HFFc6 (cell line): ENCODE measurements at regions not wholly inside any gene's neighbourhood (a gene's known extent, or its start where the extent isn't known, plus 50 kb on each side); places are given as distances from the start of the nearest gene placed in this dataset.
"Not testable (repeated sequence)": the region's sequence is repeated elsewhere in the genome, so short reads cannot be mapped to it uniquely, and the experiment has no call there.

Source experiments
- DNase-seq: peaks from one replicate; pipeline ENCODE4 v3.0.0-alpha.2; 2018
- H3K27ac Mint-ChIP-seq: 2 replicates; pipeline ENCODE4 v1.8.0; 2020; ENCODE audit warnings: mild to moderate bottlenecking, mixed read lengths
- H3K27me3 Mint-ChIP-seq: 2 replicates; pipeline ENCODE4 v1.8.0; 2021; ENCODE audit warnings: mild to moderate bottlenecking, moderate library complexity, mixed read lengths; ENCODE audit not compliant: insufficient read depth
- H3K36me3 Mint-ChIP-seq: 2 replicates; pipeline ENCODE4 v1.8.0; 2021; ENCODE audit warnings: low read depth, mixed read lengths
- H3K4me1 Mint-ChIP-seq: 2 replicates; pipeline ENCODE4 v1.8.0; 2020; ENCODE audit warnings: low read depth, mixed read lengths
- H3K4me3 Mint-ChIP-seq: 2 replicates; pipeline ENCODE4 v1.8.0; 2020; ENCODE audit warnings: mild to moderate bottlenecking, moderate library complexity, mixed read lengths
- H3K9me3 Mint-ChIP-seq: 2 replicates; pipeline ENCODE4 v1.8.0; 2020; ENCODE audit warnings: mild to moderate bottlenecking, mixed read lengths
- TF ChIP-seq, protein P1 (sequence below): fragments of 200-600 bp; sonication (generic); IDR thresholded peaks from 2 replicates; pipeline ENCODE4 v1.5.0; 2021; ENCODE audit warnings: antibody characterized with exemption, mild to moderate bottlenecking

GRCh38 chr5:11392-11791 lies 80.6 kb upstream of the PLEKHG4B start:
- peaks cover 14% of the 10 kb centered on the region for H3K4me1 Mint-ChIP-seq
- not testable (repeated sequence) for DNase-seq, H3K4me3 Mint-ChIP-seq, H3K27me3 Mint-ChIP-seq, H3K27ac Mint-ChIP-seq, H3K9me3 Mint-ChIP-seq, H3K36me3 Mint-ChIP-seq

- H3K4me3 Mint-ChIP-seq, result no peak overlapping the region
- peaks cover 14% of the 10 kb centered on the region for H3K4me1 Mint-ChIP-seq
- TF ChIP-seq, protein P1, sequence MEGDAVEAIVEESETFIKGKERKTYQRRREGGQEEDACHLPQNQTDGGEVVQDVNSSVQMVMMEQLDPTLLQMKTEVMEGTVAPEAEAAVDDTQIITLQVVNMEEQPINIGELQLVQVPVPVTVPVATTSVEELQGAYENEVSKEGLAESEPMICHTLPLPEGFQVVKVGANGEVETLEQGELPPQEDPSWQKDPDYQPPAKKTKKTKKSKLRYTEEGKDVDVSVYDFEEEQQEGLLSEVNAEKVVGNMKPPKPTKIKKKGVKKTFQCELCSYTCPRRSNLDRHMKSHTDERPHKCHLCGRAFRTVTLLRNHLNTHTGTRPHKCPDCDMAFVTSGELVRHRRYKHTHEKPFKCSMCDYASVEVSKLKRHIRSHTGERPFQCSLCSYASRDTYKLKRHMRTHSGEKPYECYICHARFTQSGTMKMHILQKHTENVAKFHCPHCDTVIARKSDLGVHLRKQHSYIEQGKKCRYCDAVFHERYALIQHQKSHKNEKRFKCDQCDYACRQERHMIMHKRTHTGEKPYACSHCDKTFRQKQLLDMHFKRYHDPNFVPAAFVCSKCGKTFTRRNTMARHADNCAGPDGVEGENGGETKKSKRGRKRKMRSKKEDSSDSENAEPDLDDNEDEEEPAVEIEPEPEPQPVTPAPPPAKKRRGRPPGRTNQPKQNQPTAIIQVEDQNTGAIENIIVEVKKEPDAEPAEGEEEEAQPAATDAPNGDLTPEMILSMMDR, result no peak
- no peak overlapping the region for H3K27ac Mint-ChIP-seq
- no peaks in the 10 kb centered on the region for H3K36me3 Mint-ChIP-seq
- no peaks in the 10 kb centered on the region for H3K9me3 Mint-ChIP-seq
- no peaks in the 10 kb centered on the region; the same call in none of the 2 replicates for H3K27me3 Mint-ChIP-seq
- DNase-seq, result no peak
Observed at GRCh38 chr5:11898-12297, 80.1 kb upstream of the PLEKHG4B start.

- Mint-ChIP-seq H3K9me3 (no peaks in the 10 kb centered on the region), H3K4me1 (peaks cover 14% of the 10 kb centered on the region), H3K36me3 (no peaks in the 10 kb centered on the region), H3K27ac (no peak overlapping the region), H3K4me3 (no peak overlapping the region), H3K27me3 (peaks cover 7% of the 10 kb centered on the region)
- TF ChIP-seq, protein P1, result no peak
- DNase-seq, result no peak
Observed at GRCh38 chr5:13234-13633, 78.7 kb upstream of the PLEKHG4B start.

GRCh38 chr5:14676-15075 lies 77.3 kb upstream of the PLEKHG4B start:
- peak; percentile 23 for DNase-seq
- peaks cover 14% of the 10 kb centered on the region for H3K4me1 Mint-ChIP-seq
- not testable (repeated sequence) for H3K27ac Mint-ChIP-seq, H3K36me3 Mint-ChIP-seq, H3K4me3 Mint-ChIP-seq, H3K27me3 Mint-ChIP-seq, H3K9me3 Mint-ChIP-seq

DNA sequence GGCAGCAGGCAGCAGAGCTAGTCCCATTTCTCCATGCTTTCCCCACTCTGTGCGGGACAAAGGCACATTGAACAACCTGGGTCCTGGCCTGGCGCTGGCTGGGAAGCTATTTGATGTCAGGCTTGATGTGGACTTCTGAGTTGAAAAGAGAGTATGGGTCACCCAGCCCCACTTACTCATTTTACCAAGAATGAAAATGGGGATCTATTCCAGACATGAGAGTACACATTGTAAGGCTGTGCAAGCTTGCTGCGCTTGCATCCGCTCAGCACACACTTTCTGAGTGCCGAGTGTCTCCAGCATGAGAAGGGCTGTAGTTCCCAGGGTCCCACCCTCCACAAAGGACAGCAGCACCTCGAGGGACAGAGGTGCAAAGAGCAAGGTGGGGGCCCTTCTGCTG lies 71.7 kb upstream of the PLEKHG4B start:
- H3K36me3 Mint-ChIP-seq, H3K27ac Mint-ChIP-seq, H3K4me1 Mint-ChIP-seq, H3K4me3 Mint-ChIP-seq, H3K9me3 Mint-ChIP-seq, DNase-seq: not testable (repeated sequence)
- H3K27me3 Mint-ChIP-seq, result peaks cover 31% of the 10 kb centered on the region

DNA sequence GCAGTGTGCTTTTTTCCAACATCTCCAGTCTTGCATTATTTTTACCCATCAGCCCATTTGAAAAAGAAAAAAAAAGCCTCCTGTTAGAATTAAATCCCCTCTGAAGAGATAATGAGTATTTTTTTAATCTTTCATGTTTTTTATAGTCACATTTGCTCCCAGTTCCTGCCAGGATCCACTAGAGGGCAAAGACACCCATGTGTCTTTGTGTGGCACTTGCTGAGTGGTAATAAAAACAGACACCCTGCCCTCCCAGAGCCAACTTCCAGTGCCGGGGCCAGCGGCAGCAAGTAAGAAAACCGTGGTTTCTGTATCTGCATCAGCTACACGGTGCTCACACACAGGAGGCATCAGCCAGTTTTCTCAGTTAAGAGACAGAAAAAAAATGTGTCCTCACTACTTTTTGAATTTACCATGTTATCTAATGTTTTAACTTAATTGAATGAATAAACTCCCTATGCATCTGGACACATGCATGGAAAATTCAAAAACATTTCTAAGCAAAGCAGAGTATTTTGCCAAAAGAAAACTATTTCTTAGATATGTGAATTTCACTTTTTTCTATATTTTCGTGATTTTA lies 70.2 kb upstream of the PLEKHG4B start:
- DNase-seq, result peak; percentile 42
- Mint-ChIP-seq H3K4me1 (no peaks in the 10 kb centered on the region), H3K27ac (no peak overlapping the region), H3K27me3 (peaks cover 33% of the 10 kb centered on the region), H3K9me3 (no peaks in the 10 kb centered on the region), H3K36me3 (no peaks in the 10 kb centered on the region), H3K4me3 (no peak overlapping the region)
- TF ChIP-seq, protein P1, result peak; percentile 75

DNA sequence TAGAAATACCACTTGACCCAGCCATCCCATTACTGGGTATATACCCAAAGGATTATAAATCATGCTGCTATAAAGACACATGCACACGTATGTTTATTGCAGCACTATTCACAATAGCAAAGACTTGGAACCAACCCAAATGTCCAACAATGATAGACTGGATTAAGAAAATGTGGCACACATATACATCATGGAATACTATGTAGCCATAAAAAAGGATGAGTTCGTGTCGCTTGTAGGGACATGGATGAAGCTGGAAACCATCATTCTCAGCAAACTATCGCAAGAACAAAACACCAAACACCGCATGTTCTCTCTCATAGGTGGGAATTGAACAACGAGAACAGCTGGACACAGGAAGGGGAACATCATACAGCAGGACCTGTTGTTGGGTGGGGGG lies 68.1 kb upstream of the PLEKHG4B start:
- not testable (repeated sequence) for H3K9me3 Mint-ChIP-seq, H3K36me3 Mint-ChIP-seq, H3K27ac Mint-ChIP-seq, H3K4me3 Mint-ChIP-seq, H3K4me1 Mint-ChIP-seq, DNase-seq
- H3K27me3 Mint-ChIP-seq, result peaks cover 37% of the 10 kb centered on the region

GRCh38 chr5:25067-25466 lies 66.9 kb upstream of the PLEKHG4B start:
- H3K27ac Mint-ChIP-seq, H3K9me3 Mint-ChIP-seq, H3K4me1 Mint-ChIP-seq, H3K36me3 Mint-ChIP-seq, H3K4me3 Mint-ChIP-seq, DNase-seq: not testable (repeated sequence)
- peaks cover 41% of the 10 kb centered on the region for H3K27me3 Mint-ChIP-seq
